Adrenal gland (tissue), 9 donors: ENCODE measurements at regions not wholly inside any gene's neighbourhood (a gene's known extent, or its start where the extent isn't known, plus 50 kb on each side); places are given as distances from the start of the nearest gene placed in this dataset.
"Not testable (repeated sequence)": the region's sequence is repeated elsewhere in the genome, so short reads cannot be mapped to it uniquely, and the experiment has no call there.

ENCODE experiments used
- DNase-seq, 7 donors: peaks; one replicate each; pipeline ENCODE4 v3.0.0-alpha.2; 2019 to 2020
- H3K27ac ChIP-seq, 5 donors: fragments of 200-600 bp; sonication (generic) in 4 of 5; 1 replicate in 3 of 5; 2 replicates in 2 of 5; pipeline versions ENCODE4 v1.5.1 to v1.8.0; 2016 to 2020; ENCODE audit warnings: mild to moderate bottlenecking in 1 of 5
- H3K27me3 ChIP-seq: fragments of 200-600 bp; 2 replicates; pipeline ENCODE4 v1.8.0; 2021
- H3K36me3 ChIP-seq, 2 donors: fragments of 200-600 bp; replicated peaks in 1 of 2; 1 replicate in 1 of 2; 2 replicates in 1 of 2; pipeline versions ENCODE4 v1.5.1 to v1.8.0; 2018 to 2022
- H3K4me1 ChIP-seq, 2 donors: fragments of 200-600 bp; replicated peaks in 1 of 2; 1 replicate in 1 of 2; 2 replicates in 1 of 2; pipeline versions ENCODE4 v1.5.1 to v1.8.0; 2018 to 2021
- H3K4me3 ChIP-seq, 4 donors: fragments of 200-600 bp; sonication (generic) in 3 of 4; one replicate each; pipeline ENCODE4 v1.5.1; 2016 to 2018
- H3K9me3 ChIP-seq, 3 donors: fragments of 200-600 bp; sonication (generic) in 1 of 3; replicated peaks in 1 of 3; 1 replicate in 2 of 3; 2 replicates in 1 of 3; pipeline versions ENCODE4 v1.5.1 to v1.8.0; 2016 to 2021
- POLR2A ChIP-seq, 2 donors: fragments of 450-650 bp; IDR thresholded peaks; one replicate each; pipeline ENCODE4 v1.6.1; 2017; ENCODE audit warnings: antibody characterized with exemption in 2 of 2, mild to moderate bottlenecking in 2 of 2, moderate library complexity in 1 of 2
- WGBS, 4 donors: extraction: QIAGEN DNeasy Blood & Tissue Kit in 2 of 4; methylation state at CpG; one replicate each; pipeline versions ENCODE4 v1.1.5 to v1.1.7; 2013 to 2017; 5-methylcytosine and 5-hydroxymethylcytosine counted together
- intact Hi-C, 2 donors: fragments of 100-400 bp; cut with DNase I; formaldehyde crosslinking; loops; one replicate each; pipeline versions ENCODE4 v1.14.1 to v1.15.0; 2022 to 2023
- TF ChIP-seq, protein P1 (sequence below), 6 experiments: fragments of 450-650 bp in 4 of 6; fragments of 200-600 bp in 2 of 6; sonication (generic) in 1 of 6; IDR thresholded peaks; 1 replicate in 5 of 6; 2 replicates in 1 of 6; pipeline versions ENCODE4 v1.5.1 to v1.8.0; 2016 to 2021; ENCODE audit warnings: antibody characterized with exemption in 6 of 6, mild to moderate bottlenecking in 2 of 6, moderate library complexity in 1 of 6
- donor health status: healthy with polysubstance abuse.
- donor health status: Bipolar disorder and iron deficiency.
- donor health status: DM: yes; HTN: yes; CAD: no.
- donor health status: DM: no; HTN: no; CAD: no.
- donor health status: DM: no; HTN: no; CAD: no.

DNA sequence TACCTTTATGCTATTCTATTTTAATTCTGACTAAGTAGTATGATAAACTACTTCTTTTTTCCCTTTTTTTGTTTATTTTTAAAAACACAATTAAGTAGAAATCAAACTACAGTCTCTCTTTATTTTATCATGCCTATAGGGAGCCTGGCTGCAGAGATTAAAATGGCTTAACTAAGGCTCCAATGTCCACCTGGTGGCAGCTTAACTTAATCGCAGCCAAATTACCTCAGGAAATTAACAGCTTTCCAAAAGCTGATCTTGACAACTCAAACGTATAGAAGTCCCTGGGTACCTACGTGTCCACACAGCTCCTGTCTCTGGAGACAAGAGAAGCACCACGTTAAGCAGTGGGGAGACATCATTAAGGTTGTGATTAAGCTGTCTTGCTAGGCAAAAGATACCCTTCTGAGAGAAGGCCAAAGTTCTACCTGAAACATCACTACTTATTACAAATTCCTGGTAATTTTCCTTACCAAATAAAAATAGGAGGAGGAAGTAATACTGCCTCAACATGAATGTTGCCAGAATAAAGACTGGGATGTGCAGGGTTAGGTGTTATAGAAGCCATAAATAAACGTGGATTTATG, 63.2 kb upstream of the SNX19 start:
- H3K36me3 ChIP-seq, result no peaks in the 10 kb centered on the region
- TF ChIP-seq, protein P1, sequence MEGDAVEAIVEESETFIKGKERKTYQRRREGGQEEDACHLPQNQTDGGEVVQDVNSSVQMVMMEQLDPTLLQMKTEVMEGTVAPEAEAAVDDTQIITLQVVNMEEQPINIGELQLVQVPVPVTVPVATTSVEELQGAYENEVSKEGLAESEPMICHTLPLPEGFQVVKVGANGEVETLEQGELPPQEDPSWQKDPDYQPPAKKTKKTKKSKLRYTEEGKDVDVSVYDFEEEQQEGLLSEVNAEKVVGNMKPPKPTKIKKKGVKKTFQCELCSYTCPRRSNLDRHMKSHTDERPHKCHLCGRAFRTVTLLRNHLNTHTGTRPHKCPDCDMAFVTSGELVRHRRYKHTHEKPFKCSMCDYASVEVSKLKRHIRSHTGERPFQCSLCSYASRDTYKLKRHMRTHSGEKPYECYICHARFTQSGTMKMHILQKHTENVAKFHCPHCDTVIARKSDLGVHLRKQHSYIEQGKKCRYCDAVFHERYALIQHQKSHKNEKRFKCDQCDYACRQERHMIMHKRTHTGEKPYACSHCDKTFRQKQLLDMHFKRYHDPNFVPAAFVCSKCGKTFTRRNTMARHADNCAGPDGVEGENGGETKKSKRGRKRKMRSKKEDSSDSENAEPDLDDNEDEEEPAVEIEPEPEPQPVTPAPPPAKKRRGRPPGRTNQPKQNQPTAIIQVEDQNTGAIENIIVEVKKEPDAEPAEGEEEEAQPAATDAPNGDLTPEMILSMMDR (IDR thresholded peaks at IDR 0.05), result peak in 1 of 6 experiments; percentile 14
- no peak for TF ChIP-seq POLR2A (IDR thresholded peaks at IDR 0.05)
- no peak for DNase-seq
- intact Hi-C loops, result no loop called here
- no peak overlapping the region for H3K27ac ChIP-seq
- H3K4me1 ChIP-seq, result no peaks in the 10 kb centered on the region
- H3K4me3 ChIP-seq, result no peak overlapping the region
- H3K27me3 ChIP-seq, result no peaks in the 10 kb centered on the region
- no peaks in the 10 kb centered on the region for H3K9me3 ChIP-seq
- 6 to 14% (median 10%) methylated on average over 5 of the region's 5 CpGs for WGBS, 4 donors

DNA sequence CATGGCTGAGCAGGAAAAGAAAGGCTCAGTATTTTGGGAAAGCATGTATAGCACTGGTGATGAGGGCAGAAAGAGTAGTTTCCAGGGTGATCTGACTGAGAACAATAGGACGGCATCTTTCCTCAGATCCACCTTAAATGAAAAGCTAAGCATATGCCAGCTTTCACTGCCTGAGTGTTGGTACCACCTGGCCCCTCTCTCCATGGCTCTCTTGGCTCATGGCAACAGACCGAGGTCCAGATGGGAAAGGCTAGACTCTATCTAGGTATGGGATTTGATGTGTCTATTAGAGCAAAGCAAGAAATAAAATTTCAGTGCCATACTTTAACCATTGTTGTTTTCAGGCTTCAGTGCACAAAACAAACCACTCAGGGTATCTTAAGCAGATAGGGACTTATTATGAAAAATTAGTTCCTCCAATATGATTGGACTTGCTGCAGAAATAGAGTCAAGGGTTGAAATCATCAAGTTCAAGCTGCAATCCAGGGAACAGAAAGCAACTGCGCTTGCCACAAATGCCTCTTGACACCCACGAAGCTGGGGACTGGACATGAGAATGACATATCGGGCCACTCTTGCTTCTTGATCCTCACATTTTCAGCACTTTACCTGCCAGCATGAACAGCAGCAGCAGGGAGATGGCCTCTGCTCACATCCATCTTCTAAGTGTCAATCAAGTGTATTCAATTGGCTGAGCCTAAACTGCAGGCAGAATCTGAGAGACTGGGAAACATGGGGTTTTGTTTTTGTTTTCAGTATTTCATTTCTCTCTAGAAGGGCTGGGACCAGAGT, 64.0 kb upstream of the SNX19 start:
- no peak overlapping the region for H3K27ac ChIP-seq
- H3K36me3 ChIP-seq, result no peaks in the 10 kb centered on the region
- no peak for DNase-seq
- no peaks in the 10 kb centered on the region for H3K4me1 ChIP-seq
- intact Hi-C loops, result no loop called here
- TF ChIP-seq, protein P1 (IDR thresholded peaks at IDR 0.05), result no peak
- TF ChIP-seq POLR2A (IDR thresholded peaks at IDR 0.05), result no peak
- no peaks in the 10 kb centered on the region for H3K27me3 ChIP-seq
- H3K9me3 ChIP-seq, result no peaks in the 10 kb centered on the region
- no peak overlapping the region for H3K4me3 ChIP-seq
- WGBS, 4 donors, result 64 to 70% (median 66%) methylated on average over 4 to 5 of the region's 5 CpGs

DNA sequence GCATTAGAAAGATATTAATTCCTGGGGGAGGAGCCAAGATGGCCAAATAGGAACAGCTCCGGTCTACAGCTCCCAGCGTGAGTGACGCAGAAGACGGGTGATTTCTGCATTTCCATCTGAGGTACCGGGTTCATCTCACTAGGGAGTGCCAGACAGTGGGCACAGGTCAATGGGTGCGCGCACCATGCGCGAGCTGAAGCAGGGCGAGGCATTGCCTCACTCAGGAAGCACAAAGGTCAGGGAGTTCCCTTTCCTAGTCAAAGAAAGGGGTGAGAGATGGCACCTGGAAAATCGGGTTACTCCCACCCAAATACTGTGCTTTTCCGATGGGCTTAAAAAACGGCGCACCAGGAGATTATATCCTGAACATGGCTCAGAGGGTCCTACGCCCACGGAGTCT, 68.0 kb upstream of the SNX19 start:
- WGBS, 4 donors, result 89 to 93% (median 92%) methylated on average over 14 to 16 of the region's 16 CpGs
- DNase-seq, H3K4me3 ChIP-seq, H3K4me1 ChIP-seq, H3K9me3 ChIP-seq, H3K27ac ChIP-seq, H3K27me3 ChIP-seq, intact Hi-C loops, H3K36me3 ChIP-seq: not testable (repeated sequence)

DNA sequence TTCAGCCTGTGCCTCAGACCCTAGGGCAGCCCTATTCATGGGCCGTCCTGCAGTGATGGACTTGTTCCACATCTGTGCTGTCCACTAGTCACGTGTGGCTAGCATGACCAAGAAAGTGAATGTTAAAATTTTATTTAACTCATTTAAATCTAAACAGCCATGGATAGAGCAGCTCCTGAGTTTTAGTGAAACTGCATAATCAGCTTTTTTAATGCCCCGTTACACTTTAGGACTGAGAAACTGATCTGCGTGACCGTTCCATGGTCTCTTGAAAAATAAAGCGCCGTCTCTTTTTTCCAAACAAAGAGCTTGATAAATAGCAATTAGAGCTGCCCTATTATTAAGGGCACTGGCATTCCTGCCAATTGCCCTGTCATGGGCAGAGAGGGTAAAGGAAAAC, 76.5 kb upstream of the SNX19 start:
- Histone ChIP-seq H3K27me3 (no peaks in the 10 kb centered on the region), H3K36me3 (no peaks in the 10 kb centered on the region), H3K27ac (no peak overlapping the region), H3K4me3 (no peak overlapping the region), H3K4me1 (no peaks in the 10 kb centered on the region), H3K9me3 (no peaks in the 10 kb centered on the region)
- no peak for DNase-seq
- intact Hi-C loops, result no loop called here
- WGBS, 4 donors, result 77 to 82% (median 78%) methylated on average over 7 of the region's 7 CpGs
- TF ChIP-seq, protein P1 (IDR thresholded peaks at IDR 0.05), result no peak
- TF ChIP-seq POLR2A (IDR thresholded peaks at IDR 0.05), result no peak

DNA sequence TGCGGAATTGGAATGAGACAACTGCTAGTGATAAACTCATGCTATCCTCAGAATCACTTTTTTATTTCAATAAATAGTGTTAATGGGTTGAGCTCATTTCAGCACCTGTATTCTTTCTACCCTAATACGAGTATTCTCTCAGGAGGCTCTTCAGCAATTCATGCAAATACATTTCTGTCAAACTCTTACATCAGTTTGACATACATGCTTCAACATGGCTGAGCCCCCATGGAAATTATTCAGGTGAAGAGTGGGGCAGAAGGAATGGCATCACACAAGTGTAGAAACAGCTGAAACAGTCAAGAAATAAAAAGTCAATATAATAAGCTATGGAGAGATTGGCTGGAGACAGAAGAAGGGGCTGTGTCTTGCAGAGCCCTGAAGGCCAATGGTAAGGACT, 77.8 kb upstream of the SNX19 start:
- no peak for DNase-seq
- H3K27me3 ChIP-seq, result no peaks in the 10 kb centered on the region
- no peaks in the 10 kb centered on the region for H3K36me3 ChIP-seq
- no peak overlapping the region for H3K27ac ChIP-seq
- WGBS, 4 donors, result 67 to 85% (median 78%) methylated on average over 2 of the region's 2 CpGs
- no peaks in the 10 kb centered on the region for H3K4me1 ChIP-seq
- no peaks in the 10 kb centered on the region for H3K9me3 ChIP-seq
- no peak overlapping the region for H3K4me3 ChIP-seq
- TF ChIP-seq POLR2A (IDR thresholded peaks at IDR 0.05), result no peak
- TF ChIP-seq, protein P1 (IDR thresholded peaks at IDR 0.05), result no peak
- intact Hi-C loops, result no loop called here
